ENCODE measurements at regions not wholly inside any gene's neighbourhood (a gene's known extent, or its start where the extent isn't known, plus 50 kb on each side); places are given as distances from the start of the nearest gene placed in this dataset.
"Not testable (repeated sequence)": the region's sequence is repeated elsewhere in the genome, so short reads cannot be mapped to it uniquely, and the experiment has no call there.

DNA sequence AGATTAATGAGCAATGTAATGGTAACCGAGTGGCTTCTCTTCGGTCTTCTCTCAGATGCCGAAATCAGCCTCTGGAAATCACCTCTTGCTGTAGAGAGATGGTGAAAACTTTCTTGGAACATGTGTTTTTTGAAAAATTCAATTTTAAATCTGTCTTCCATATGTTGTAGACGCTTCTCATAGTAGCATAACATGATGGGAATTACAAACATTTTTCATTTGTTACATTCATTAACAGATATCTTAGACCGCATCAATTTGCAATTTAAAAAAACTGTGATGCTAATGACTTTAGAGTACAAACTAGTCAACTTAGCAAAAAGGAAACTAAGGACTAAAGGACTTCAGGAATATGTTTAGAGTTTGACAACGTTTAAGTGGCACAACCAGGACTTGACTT, 275.2 kb downstream of the ASXL3 start:
- FAIRE-seq: no peak

DNA sequence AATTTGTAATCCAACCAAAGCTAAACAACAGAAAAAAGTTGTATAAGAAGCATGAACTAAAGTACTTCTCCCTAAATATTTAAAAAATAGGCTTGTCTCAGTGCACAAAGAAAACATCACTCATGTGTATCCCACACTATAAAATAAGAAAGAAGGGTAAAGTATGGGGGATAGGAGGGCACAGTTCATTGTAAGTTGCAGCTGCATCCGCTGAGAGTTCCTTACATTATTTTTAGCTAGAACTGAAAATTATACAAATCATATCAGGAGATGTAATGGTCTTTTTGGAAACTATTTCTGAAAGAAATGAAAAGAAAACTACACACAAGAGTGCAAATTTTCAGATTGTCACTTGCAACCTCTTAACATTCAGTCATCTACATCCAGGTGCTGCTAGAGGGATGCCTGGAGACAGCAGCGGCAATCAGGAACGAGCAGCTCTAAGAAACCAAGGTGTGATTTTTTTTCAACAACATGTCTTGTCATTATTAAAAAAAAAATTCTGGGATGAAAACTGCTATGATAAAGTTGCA, 273.6 kb downstream of the ASXL3 start:
- no peak for FAIRE-seq

DNA sequence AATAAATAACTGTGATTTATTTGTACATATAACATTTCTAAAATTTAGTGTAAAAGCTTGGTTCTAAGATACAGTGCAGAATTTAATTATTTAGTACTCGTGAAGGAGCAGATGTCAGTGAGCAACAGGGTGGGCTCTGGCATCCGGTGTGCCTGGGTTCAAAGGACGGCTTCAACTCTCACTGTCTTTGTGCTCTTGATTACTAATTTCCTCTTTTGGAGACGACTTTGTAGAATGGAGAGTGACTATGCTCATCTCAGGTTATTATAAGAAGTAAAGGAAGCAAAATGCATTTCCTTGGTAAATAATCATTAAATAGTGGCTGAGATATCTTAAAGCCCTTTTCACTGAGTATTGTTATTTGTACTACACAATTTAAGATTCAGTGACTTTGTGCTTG, 271.7 kb downstream of the ASXL3 start:
- no peak for FAIRE-seq

DNA sequence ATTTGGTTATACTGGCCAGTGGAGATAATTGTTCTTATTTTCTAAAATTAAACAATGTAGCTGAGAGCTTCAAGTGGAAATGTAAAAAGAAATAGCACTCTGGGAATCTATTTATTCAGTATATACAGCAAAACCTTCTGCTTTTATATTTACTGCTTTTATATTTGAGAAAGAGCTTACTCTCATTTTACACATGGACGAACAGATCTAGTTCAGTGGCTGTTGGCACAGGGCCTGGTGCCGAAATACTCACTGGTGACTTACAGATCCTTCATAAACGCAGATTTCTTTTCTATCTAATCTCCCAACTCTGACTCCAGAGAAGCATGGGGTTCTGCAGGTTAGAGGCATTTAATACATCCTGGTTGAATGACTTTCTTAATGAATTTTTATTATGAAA, 266.2 kb downstream of the ASXL3 start:
- no peak for FAIRE-seq

DNA sequence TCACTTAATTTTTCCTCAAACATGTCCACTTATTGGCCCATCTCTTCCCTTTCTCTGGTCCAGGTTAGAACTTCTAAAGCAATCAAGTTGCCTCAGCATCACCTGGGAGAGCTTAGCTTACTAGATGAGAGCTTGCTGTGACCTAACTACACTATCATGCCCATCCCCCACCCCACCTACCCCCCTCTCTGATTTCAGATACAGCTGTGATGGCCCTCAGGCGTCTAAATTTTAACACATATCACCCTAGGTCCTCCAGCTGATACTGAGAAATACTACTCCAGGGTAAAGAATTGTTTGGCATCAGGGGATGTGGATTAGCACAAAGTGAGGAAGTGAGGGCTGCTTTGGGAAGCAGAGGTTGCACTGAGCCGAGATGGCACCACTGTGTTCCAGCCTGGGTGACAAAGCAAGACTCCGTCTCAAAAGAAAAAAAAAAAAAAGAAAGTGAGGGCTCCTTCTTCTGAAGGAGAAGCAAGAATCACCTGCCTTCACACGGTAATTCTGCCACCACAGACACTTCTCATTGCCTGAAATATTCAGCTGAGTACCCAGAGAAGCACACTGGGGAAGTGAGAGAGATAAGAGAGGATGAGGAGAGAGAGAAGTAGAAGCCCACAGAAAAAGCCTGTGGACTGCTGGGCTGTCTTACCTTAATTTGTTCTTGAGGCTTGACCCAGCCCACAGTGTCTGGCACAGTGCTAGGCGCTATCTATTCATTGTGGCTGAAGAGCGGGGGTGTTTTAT, 263.4 kb downstream of the ASXL3 start:
- no peak for FAIRE-seq

DNA sequence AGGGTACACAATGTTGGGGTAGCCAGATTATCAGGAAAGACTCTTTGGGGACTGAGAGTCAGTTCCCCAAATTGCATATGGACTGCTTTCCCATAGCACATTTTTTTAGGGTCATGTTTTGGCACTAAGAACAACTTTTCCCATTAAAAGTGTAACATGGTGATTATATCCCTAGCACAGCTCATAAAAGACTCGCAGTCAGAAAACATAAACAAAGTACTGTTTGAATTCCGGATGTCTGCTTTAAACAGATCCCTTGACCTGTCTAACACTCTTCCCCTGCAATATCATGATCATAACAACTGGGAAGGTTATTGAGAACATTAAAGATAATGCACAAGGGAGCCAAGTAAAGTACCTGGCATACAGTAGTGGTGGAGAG, 262.2 kb downstream of the ASXL3 start:
- no peak for FAIRE-seq

DNA sequence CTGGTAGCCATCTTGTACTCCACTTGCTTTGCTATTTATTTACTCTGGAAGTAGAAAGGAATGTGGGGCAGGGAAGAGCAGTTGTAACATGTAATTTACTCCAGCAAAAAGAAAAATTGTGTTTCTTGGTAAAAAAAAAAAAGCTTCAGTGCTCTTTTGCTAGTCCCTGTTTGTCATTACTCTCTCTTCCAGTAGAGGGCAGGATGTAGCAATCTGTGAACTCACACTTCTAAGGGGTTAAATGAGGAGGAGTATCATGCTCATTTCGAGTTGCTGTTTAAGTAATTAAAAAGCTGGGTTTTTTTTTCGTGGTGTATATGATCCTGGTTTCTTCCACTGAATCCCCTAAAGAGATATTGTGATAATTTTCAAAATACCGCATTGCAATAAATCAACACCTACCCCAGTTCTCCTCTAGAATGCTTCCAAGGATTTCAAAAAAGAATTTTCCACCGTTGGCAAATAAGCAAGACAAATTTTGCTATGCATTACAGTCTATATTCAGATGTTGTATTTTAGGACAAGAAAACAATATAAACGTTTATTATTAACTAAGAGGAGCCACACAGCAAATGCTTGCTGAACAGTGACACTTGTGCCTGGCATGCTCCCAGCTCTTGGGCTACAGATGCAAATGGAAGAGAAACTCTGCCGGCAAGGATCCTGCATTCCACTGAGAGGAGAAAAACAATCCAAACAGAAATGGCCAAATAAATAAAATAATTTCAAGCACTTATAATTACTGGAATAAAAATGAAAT, 261.6 kb downstream of the ASXL3 start:
- no peak for FAIRE-seq

DNA sequence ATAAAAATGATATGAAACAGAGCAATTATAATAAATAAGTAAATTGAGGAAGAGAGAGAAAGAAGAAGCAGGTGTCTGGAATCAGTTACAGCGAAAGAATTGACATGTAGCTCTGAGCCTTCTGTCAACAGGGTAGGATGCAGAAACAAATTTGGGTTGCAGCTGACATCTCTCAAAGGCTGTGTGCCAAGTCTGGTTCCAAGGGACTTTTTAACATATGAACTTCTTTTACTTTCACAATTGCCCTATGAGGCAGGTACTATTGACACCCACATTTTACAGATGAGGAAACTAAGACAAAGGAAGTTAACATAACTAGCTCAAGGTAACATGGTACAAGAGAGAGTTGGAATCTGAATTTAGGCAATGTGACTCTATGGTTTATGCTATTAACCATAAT, 260.0 kb downstream of the ASXL3 start:
- no peak for FAIRE-seq

DNA sequence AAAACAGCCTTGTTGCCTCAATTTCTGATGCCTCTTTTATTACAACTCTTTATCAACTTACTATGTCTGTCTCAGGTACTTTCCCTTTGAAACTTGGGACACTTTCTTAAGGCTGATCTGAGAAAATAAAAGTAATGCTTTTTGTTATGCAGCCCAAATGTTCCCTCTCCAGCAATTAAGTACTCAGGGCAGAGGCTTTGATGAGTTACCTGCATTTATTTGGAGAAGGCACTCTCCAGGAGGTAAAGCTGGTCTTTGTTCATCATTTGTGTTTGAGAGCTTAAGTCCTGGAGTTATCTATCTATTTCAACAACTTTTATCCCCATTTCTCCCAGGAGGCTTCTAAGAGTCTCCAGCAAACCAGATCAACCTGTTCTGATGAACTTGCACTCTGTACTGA, 259.2 kb downstream of the ASXL3 start:
- no peak for FAIRE-seq

DNA sequence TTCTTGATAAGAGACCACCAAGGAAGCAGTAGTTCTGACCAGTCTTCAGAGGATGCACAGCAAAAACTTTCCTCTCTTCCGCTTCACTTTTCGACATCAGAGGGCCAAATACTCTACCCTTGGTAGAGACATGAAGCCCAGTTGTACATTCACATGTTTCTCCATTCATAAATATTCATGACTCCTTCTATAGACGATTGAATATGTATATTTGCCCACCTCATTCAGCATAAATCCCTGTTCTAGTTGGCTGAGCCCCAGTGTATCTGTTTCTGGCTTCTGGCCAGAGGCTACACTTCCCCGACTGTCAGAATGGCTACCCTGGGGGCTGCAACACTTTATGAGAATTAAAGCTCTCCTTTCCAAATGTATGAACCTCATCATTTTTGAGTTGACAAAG, 258.5 kb downstream of the ASXL3 start:
- no peak for FAIRE-seq

DNA sequence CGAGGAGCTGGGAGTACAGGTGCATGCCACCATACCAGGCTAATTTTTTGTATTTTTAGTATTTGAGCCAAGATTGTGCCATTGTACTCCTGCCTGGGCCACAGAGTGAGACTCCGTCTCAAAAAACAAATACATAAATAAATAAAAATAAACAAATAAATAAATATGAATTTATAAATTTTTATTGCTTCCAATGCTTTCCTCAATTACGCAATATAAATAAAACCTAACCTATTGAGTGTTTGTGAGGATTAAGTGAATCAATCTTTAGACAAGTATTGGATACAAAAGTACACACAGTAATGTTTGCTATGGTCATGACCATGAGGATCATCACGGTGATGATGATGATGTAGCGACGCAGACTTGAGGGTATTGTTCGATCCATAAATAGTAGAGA, 257.4 kb downstream of the ASXL3 start:
- no peak for FAIRE-seq

DNA sequence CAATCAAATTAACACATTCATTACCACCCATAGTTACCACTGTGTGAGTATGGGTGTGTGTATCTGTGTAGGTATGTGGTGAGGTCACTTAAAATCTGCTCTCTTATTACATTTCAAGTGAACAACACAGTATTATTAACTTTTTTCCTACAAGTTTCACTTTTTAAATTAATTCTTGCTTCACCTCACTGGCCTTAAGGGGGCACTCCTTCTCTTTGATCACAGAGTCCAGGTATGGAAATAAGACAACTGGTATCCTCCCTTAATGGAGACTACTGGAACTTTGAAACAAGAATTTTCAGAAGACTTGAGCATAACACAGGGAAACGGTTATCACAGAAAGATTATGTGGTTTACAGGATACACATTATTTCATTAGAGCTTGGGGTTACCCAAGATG, 255.8 kb downstream of the ASXL3 start:
- FAIRE-seq: no peak

DNA sequence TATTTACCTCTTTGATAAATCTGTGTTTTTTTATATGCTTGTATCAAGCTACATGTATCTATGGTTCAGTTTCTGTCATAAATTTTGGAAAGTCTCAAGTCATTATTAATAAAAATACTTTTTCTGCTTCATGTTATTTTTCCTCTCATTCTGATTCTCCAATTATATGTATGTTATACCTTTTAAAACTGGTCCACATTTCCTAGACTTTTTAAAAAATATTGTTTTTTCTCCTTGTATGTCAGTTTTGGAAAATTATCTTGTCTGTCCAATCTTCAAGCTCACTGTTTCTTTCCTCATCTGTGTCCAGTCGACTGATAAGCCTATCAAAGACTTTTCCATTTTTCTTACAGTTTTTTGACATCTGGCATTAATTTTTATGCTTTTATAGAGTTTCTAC, 253.4 kb downstream of the ASXL3 start:
- FAIRE-seq: no peak

DNA sequence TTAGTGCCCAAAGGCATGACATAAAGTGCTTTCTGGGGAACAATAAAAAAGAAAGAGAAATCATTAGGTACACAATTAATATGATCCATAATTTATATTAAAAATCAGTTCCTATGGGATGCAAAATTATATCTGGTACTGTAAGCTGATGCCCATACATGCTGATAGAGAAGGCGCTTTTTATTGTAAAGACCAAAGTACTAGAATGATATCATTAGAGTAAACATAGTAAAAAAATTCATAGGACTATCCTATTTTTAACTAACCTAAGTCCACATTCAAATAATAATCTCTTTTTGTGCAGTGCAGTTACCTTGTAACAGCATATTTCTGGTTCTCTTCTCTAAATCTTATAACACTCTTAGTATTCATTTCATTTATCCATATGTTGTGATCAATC, 252.2 kb downstream of the ASXL3 start:
- no peak for FAIRE-seq

DNA sequence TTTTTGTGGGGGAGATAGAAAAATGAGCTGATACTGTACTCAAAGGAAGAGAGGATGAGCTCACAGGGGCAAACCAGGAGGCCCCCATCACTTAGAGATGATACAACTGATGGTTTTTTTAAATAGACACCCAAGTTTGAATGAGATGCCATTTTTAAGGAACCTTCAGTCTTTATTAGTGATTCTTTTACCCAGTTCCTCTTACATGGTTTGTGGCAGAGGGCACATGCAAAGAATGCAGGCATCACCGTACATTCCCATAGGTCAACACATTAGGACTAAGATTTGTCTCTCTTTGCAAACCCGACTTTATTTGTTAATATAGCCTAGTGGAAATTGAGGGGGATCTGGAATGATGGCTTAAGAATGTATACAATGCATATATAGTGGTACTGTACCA, 250.9 kb downstream of the ASXL3 start:
- FAIRE-seq: no peak

DNA sequence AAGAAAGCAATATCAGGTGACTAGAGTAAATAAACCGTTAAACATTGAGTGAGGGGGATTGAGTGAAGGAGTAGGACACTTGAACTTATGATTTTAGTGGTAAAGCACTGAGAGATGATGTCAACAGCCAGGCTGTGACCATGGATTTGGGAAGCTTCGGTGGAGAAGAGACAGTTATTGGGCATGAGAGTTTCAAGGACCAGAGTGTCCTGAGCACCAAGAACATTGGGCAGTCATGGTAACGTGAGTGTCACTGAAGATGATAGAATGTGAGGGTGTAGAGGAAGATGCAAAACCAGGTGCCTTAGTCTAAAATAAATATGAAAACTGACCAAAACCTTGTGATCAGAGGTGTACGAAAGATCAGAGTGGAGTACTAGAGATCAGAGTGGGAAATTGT, 248.1 kb downstream of the ASXL3 start:
- no peak for FAIRE-seq

DNA sequence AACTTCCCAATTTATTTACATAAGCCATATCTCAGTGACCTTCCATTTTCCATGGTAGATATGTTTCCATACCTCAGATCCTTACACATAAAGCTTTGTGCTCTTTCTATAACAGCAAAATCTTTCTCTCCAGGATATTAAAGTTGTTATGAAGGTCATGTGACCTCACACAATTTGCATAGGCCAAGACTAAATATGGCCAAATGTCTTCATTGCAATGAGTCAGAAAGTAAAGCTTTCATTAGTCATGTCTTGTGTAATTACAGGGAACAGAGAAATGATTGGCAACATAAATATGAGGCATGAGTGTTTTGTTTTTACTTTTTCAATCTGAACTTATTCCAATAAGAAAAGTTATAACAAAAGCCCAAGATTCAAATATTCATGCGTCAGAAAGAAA, 243.5 kb downstream of the ASXL3 start:
- FAIRE-seq: no peak

DNA sequence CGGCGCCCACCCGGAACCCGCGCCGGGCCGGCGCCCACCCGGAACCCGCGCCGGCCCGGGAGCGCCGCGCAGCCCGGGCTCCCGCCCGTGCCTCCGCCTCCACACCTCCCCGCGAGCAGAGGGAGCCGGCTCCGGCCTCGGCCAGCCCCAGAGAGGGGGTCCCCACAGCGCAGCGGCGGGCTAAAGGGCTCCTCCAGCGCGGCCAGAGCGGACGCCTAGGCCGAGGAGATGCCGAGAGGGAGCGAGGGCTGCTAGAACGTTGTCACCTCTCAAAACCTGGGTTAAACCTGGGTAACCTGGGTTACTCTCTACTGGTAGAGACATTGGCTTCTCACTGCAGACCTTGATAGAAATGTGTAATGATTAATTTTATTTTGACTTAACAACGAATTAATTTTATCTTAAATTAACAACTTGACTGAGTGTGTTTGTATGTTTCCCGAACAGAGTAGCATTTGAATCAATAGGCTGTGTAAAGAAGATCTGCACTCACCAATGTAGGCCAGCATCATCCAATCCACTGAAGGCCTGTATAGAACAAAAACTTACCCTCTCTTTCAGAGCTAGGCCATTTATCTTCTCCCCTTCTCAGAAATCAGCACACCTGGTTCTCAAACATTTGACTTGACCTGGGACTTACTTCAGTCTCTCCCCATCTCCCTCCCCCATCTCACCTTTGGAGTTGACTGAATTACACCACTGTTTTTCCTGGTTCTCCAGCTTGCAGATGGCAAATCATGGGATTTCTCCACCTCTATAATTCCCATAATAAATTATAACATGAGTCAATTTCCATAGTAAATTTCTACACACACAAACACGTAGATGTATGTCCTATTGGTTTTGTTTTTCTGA, 242.7 kb downstream of the ASXL3 start:
- FAIRE-seq: no peak

DNA sequence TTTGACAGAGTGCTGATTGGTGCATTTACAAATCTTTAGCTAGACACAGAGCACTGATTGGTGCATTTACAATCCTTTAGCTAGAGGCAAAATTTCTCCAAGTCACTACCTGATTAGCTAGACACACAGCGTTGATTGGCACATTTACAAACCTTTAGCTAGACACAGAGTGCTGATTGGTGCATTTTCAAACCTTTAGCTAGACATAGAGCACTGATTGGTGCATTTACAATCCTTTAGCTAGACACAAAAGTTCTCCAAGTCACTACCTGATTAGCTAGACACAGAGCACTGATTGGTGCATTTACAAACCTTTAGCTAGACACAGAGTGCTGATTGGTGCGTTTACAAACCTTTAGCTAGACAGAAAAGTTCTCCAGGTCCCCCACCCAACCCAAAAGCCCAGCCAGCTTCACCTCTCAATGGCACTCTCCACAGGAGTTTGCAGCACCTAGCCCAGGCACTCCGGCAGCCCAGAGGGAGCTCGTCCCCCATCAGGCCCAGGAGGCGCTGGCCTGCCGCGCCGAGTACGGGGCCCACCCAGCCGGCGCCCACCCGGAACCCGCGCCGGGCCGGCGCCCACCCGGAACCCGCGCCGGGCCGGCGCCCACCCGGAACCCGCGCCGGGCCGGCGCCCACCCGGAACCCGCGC, 241.8 kb downstream of the ASXL3 start:
- FAIRE-seq: not testable (repeated sequence)

DNA sequence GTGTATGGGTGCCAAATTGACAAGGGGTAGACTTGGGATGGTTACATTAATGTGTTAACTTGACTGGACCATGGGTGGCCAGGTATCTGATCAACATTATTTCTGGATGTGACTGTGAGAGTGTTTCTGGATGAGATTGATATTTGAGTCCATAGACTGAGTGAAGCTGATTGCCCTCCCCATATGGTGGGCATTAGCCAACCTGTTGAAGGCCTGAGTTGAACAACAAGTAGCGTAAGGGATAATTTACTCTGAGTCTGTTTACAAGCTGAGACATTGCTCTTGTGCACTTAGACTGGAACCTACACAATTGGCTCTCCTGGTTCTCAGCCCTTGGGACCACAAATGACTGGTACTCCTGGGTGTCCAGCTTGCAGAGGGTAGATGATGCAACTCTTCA, 240.1 kb downstream of the ASXL3 start:
- no peak for FAIRE-seq

DNA sequence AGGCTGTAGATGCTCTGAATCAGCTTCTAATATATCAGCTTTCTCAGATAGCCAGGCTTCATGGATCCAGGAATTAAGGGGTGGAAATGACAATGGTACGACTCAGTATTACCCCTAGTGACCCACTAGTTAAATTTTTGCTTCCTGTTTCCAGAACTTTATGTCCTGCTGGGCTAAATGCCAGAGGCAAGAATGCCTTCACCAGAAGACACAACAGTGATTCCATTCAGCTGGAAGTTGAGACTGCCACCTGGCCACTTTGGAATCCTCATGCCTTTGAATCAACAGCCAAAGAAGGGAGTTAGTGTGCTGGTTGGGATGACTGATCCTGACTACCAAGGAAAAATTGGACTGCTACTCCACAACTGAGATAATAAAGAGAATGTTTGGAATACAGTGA, 239.1 kb downstream of the ASXL3 start:
- no peak for FAIRE-seq

DNA sequence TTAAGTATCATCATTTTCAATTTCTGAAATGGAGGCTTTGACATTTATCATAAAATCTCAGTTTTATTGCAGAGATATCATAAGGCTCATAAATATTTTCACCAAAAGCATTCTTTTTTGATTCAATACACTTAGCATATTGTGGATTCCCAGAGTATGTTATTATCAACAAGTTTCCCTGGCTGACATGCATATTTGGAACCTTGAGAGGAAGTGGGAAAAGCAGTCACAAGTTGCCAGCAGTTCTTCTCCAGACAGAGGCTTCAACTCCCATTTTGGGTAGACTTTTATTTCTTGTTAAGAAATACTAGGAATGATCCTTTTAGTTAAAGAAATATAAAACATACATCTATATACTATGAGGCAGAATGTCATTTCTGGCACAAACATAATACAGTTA, 236.5 kb downstream of the ASXL3 start:
- no peak for FAIRE-seq

DNA sequence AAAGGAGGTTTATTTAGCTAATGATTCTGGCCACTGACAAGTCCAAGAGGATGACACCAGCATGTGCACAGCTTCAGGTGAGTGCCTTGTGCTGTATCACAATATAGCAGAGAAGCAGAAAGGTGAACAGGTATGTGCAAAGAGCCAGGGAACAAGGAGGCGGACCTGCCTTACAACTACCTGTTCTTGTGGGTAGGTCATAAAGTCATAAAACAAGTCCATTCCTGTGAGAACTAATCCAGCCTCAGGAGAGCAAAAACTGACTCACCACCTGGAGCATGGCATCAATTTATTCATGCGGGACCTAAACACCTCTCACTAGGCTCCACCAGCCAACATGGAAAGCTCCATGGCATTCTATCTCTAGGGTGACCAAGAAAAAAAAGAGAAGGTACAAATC, 234.2 kb downstream of the ASXL3 start:
- no peak for FAIRE-seq

Measured in TTC549 (cell line).